ENCODE measurements at regions not wholly inside any gene's neighbourhood (a gene's known extent, or its start where the extent isn't known, plus 50 kb on each side); places are given as distances from the start of the nearest gene placed in this dataset.

DNA sequence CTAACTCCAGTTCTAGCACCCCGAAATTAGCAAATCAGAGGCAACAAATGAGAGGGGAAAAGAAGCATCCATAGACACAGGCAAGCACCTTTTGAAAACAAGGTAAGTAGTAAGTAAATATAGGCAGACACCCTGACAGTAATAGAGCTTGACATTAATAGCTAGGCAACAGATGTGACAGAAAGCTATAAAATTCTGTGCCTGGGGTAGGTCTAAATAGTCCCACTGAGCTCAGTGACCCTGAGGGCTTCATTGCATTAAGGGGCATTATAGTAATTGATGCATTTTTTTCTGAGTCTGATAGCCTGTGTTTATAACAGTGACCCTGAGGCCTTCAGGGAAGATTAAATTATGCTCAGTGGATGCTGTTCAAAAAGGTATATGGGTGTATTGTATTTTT lies 197.1 kb downstream of the HIPK3 start:
- TF ChIP-seq CTCF (tag by site-specific recombination; IDR thresholded peaks at IDR 0.05) (no peak), ZNF335 (tag by site-specific recombination; conservative IDR thresholded peaks at IDR 0.05) (no peak), SP2 (tag by site-specific recombination; IDR thresholded peaks at IDR 0.05) (no peak), ZNF350 (tag by site-specific recombination; IDR thresholded peaks at IDR 0.05) (no peak), PRDM1 (tag by site-specific recombination; IDR thresholded peaks at IDR 0.05) (no peak), TCF7L2 (IDR thresholded peaks at IDR 0.05; ENCODE audit: borderline replicate concordance, low read depth, low read length) (no peak), ZNF426 (tag by site-specific recombination; IDR thresholded peaks at IDR 0.05) (no peak), HOXA7 (CRISPR knock-in tag; IDR thresholded peaks at IDR 0.05; ENCODE audit: borderline replicate concordance) (no peak), KLF16 (tag by site-specific recombination; IDR thresholded peaks at IDR 0.05) (no peak), ZNF629 (tag by site-specific recombination; IDR thresholded peaks at IDR 0.05) (no peak)
- TF ChIP-seq, protein P1, sequence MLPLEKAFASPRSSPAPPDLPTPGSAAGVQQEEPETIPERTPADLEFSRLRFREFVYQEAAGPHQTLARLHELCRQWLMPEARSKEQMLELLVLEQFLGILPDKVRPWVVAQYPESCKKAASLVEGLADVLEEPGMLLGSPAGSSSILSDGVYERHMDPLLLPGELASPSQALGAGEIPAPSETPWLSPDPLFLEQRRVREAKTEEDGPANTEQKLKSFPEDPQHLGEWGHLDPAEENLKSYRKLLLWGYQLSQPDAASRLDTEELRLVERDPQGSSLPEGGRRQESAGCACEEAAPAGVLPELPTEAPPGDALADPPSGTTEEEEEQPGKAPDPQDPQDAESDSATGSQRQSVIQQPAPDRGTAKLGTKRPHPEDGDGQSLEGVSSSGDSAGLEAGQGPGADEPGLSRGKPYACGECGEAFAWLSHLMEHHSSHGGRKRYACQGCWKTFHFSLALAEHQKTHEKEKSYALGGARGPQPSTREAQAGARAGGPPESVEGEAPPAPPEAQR (tag by site-specific recombination; IDR thresholded peaks at IDR 0.05): no peak

Data from HEK293 (cell line).